ENCODE measurements at regions not wholly inside any gene's neighbourhood (a gene's known extent, or its start where the extent isn't known, plus 50 kb on each side); places are given as distances from the start of the nearest gene placed in this dataset.

DNA sequence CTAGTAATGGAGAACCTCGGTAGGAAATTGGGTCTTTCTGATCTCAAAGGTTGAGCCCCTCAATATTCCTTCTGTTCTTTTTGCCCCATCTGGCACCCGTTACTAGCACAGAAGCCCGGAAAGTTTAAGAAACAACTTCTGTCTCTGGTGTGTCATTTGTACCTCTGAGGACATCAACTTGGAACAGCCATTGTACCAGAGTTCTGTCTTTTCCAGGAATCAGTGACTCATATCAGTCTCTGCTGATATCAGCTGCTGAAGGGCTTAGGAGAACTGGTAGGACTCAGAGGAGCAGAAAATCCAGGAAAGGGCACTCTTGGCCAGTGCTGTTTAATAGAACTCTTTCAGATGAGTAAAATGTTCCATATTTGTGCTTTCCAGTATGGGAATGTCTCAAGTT, 78.3 kb upstream of the CHD6 start:
- TF ChIP-seq, protein P1, sequence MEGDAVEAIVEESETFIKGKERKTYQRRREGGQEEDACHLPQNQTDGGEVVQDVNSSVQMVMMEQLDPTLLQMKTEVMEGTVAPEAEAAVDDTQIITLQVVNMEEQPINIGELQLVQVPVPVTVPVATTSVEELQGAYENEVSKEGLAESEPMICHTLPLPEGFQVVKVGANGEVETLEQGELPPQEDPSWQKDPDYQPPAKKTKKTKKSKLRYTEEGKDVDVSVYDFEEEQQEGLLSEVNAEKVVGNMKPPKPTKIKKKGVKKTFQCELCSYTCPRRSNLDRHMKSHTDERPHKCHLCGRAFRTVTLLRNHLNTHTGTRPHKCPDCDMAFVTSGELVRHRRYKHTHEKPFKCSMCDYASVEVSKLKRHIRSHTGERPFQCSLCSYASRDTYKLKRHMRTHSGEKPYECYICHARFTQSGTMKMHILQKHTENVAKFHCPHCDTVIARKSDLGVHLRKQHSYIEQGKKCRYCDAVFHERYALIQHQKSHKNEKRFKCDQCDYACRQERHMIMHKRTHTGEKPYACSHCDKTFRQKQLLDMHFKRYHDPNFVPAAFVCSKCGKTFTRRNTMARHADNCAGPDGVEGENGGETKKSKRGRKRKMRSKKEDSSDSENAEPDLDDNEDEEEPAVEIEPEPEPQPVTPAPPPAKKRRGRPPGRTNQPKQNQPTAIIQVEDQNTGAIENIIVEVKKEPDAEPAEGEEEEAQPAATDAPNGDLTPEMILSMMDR (IDR thresholded peaks at IDR 0.05), result no peak

DNA sequence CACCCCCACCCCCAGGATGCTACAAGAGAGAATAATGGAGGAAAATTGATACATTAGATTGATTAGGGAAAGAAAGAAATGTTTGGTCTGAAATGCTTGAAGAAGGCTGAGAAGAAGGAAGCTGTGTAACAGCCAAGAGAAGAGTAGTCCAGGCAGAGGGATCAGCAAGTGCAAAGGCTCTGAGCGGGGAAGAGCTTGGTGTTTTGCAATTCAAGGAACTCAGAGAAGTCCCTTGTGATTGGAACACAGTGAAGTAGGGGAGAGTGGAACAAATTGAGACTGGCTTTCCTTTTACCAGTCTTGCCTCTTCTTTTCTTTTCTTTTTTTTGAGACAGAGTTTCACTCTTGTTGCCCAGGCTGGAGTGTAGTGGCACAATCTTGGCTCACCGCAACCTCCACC, 76.6 kb upstream of the CHD6 start:
- TF ChIP-seq, protein P1 (IDR thresholded peaks at IDR 0.05), result no peak

DNA sequence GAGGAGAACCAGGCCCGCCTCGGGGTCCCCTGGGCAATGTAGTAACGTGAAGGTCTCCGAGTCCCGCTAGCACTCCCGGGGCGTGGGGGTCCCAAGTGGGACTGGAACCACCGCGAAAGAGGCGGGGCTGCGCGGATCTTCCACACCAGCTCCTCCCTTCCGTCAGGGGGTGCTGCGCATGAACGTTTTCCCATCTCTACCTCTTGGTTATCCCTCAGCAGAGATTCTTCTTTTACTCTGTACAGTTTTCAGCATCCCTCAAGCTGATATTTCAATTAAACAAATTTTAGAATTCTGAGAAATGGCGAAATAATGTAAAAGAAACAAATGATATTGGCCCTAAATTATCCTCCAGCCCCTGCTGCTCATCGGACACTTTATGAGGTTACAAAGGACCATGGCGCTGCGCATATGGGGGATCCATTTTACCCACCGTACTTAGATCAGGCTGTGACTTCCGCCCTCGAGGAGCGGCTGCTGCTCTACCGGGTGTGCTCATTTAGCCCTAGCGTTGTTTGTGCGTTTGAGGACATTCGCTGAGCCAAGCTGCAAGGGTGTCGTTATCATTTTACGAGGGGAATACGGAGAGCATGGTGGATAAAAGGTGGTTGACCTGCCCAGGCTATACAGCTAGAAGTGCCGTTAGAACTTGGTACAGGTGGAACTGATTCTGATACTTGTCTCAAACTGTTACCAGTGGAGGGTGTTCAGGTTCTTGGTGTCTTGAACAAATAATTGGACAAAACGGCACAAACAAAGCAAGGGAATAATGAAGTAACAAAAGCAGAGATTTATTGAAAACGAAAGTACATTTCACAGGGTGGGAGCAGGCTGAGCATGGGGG, 75.2 kb upstream of the CHD6 start:
- TF ChIP-seq, protein P1 (IDR thresholded peaks at IDR 0.05), result peak; percentile 71

DNA sequence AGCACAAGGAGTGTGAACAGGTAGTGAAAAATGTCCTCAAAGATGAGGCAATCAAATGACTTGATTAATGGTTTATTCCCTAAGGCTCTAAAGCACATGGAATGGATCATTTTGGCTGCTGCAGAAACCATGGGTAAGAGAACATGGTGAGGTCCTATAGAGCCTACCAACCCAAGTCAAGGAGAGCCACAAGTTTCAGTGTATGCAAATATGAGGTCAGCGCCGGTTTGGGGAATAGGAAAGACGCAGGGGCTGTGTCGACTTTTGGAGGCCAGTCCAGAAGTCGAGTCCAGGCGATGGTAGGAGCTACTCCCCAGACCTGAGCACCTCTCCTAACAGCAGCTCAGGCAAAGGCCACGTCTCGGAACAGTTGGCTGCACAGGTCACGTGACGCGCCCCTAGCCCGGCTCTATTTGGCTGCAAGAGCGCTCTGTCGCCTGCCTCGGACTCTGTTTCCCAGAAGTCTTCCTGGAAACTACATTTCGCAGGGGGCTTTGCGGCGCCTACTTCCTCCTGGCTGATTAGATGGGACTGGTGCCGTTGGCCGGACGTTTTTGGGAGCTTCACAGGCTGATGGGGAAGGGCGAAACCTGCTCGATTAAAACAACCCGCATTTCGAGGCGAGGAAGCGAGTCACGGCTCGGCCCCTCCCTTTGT, 74.4 kb upstream of the CHD6 start:
- TF ChIP-seq, protein P1 (IDR thresholded peaks at IDR 0.05), result no peak

DNA sequence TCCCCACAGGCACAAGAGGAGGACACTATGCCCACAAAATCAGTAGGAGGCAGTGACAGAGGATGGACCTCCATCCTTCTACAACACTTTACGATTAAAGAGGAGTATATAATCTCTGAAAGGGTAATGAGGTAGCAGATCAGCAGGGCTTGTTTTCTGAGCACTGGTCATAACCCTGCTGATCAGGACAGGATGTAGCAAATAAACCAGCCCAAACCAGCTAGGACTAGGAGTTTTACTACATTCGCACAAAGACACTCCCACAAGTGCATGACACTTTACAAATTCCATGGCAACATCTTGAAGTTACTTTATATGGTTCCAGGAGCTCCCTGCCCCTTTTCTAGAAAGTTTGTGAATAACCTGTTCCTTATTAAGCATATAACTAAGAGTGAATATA, 73.3 kb upstream of the CHD6 start:
- TF ChIP-seq, protein P1 (IDR thresholded peaks at IDR 0.05), result no peak

DNA sequence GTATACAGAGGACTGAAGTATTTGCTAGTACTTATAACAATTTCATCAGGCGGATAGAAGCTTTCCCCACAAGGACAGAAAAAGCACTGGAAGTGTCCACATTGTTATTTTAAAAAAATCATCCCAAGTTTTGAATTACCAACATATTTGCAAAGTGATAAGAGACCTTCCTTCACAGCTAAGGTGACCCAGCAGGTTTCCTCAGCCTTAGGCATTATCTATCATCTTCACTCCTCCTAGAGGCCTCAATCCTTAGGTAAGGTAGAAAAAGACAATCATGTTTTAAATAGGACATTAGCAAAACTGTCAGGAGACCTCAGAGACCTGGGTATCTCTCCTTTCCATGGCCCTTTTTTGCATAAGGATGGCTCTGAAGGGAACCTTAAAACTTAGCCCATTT, 72.5 kb upstream of the CHD6 start:
- TF ChIP-seq, protein P1 (IDR thresholded peaks at IDR 0.05), result no peak

DNA sequence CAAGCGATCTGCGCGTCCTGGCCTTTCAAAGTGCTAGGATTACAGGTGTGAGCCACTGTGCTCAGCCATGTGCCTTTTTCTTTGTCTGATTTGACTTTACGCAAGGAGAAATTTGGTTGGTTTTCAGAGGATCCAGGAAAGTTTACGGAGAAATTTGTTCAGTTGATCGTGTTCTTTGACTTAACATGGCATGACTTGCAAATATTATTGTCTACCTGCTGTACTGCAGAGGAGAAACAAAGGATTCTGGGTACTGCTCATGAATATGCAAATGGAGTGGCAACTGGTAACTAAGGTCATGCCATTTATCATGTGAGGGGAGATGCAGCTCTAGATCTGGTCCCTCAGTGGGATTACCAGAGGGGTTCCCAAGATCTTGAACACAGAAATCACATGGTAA, 68.8 kb upstream of the CHD6 start:
- TF ChIP-seq, protein P1 (IDR thresholded peaks at IDR 0.05), result no peak

Measured in LNCAP (cell line).